Cardiac fibroblast (primary cell): ENCODE measurements at regions not wholly inside any gene's neighbourhood (a gene's known extent, or its start where the extent isn't known, plus 50 kb on each side); places are given as distances from the start of the nearest gene placed in this dataset.
"Not testable (repeated sequence)": the region's sequence is repeated elsewhere in the genome, so short reads cannot be mapped to it uniquely, and the experiment has no call there.

Source experiments
- DNase-seq, 2 donors: peaks; one replicate each; pipeline versions ENCODE4 v3.0.0 to v3.0.0-alpha.2; 2010; ENCODE audit warnings: low read depth in 2 of 2
- H3K4me3 ChIP-seq, 2 donors: replicated peaks in 1 of 2; 1 replicate in 1 of 2; 2 replicates in 1 of 2; pipeline ENCODE4 v1.5.1; 2011; ENCODE audit warnings: low read depth in 2 of 2, low read length in 2 of 2, mild to moderate bottlenecking in 2 of 2, moderate library complexity in 1 of 2
- CTCF ChIP-seq: IDR thresholded peaks from one replicate; pipeline ENCODE4 v1.5.1; 2011; ENCODE audit warnings: low read depth, mild to moderate bottlenecking, low read length, inconsistent platforms

DNA sequence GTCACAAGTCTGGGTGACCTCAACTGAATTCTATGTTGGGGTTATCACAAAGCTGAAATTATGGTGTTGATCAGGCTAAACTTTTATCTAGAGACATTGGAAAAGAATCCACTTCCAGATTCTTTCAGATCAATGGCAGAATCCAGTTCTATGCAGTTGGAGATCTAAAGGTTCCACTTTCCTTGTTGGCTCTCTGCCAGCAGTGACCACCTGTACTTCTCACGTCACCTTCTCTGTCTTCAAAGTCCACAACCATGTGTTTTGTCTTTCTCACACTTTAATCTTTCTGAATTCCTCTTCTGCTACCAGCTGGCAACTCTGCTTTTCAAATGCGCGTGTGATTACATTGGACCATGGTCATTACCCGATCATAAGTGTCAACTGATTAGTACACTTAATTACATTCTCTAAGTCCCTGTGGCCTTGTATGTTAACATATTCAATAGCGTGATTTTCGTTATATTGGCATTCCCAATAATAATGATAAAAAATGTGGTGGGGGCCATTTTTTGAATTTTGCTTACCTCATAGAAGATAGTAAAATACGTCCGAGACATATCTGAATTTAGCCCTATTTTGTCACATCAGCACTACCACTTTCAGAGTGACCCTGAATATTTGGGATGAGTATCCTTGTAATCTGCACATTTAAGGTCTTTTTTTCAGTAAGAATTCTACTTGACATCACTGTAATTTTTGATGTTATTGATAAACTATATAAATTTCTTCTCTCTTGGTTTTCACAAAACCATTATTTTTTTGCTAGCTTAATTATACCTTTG is 73.7 kb upstream of the PRDM9 start:
- DNase-seq = no peak
- H3K4me3 ChIP-seq = no peak overlapping the region
- TF ChIP-seq CTCF = no peak

GRCh38 chr5:23428705-23429104 is 78.7 kb upstream of the PRDM9 start:
- no peak overlapping the region for H3K4me3 ChIP-seq
- TF ChIP-seq CTCF = no peak
- no peak for DNase-seq

DNA sequence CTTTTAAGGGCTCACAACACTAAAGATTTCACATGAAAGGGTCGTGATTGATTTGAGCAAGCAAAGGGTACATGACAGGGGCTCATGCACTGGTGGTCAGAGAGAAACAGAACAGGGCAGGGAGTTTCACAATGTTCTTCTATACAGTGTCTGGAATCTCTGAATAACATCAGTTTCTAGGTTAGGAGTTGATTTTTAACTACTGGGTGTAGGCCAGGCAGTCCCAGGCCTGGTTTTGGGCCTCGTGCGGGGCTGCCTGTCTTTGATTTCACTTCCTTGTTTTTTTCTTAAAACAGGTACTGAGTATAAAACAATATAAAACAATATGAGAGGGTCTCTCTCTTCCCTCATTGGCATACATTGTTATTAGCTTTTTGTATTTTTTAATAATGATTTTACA is 87.2 kb upstream of the PRDM9 start:
- not testable (repeated sequence) for DNase-seq, H3K4me3 ChIP-seq

DNA sequence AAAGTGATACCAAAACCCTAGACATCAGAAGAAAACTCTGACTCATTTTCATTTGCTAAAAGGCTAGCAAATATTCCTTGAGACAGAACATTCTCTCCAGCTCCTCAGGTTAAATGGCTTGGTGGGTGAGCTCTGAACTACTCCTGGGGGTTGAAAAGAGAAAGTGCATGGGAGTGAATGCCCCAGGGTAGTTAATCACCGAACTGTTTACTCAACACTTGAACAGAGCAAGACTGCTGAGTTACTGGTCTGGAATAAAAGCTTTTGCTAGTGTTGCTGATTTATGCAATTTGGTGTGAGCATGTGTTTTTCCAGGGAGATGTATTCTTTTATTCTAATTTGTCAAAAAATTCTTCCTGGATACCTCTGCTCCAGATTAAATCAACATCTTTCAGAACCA is 88.3 kb upstream of the PRDM9 start:
- TF ChIP-seq CTCF = no peak
- DNase-seq = no peak
- no peak overlapping the region for H3K4me3 ChIP-seq

DNA sequence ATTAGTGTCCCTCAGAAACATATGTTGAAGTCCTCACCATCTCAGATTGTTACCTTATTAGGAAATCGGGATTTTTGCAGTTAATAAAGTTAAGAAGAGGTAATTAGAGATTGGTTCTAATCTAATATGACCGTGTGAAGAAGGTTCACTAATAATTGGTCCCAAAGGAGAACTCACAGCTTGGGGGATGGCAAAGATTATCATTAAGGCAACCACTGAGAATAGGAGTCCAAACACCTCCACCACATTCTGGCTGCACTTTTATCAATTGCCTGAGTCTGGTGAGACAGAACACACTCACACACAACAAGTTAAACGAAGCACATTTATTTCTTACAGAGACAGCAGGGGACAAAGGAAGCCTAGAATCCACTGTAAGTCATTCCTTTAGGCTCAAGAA is 94.9 kb upstream of the PRDM9 start:
- no peak for DNase-seq
- no peak overlapping the region for H3K4me3 ChIP-seq
- no peak for TF ChIP-seq CTCF

DNA sequence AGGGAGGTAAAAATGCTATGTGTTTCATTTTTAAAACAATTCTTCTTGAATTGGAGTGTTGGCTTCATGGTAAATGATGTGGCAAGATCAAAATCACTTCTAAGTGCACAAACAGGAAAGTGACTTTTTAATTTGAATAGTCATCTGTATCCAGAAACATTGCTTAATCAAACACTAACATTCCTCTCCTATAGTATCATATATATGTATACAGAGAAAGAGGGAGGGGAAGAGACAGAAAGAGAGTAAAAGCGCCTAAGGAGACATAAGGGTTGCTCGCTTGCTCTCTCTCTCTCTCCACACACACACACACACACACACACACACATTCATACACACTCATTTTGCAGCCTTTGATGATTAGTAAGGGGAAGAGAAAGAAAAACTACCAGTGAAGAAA is 95.4 kb upstream of the PRDM9 start:
- no peak for TF ChIP-seq CTCF

GRCh38 chr5:23411200-23411599 is 96.2 kb upstream of the PRDM9 start:
- H3K4me3 ChIP-seq = no peak overlapping the region
- DNase-seq = no peak
- no peak for TF ChIP-seq CTCF

More for the DNA sequence above, 95.4 kb upstream of the PRDM9 start:
- no peak overlapping the region for H3K4me3 ChIP-seq
- DNase-seq = peak; percentile 13 to 31

GRCh38 chr5:23410775-23411174 is 96.6 kb upstream of the PRDM9 start:
- not testable (repeated sequence) for H3K4me3 ChIP-seq, DNase-seq
